CD8-positive, alpha-beta memory T cell (primary cell): ENCODE measurements at regions not wholly inside any gene's neighbourhood (a gene's known extent, or its start where the extent isn't known, plus 50 kb on each side); places are given as distances from the start of the nearest gene placed in this dataset.

ENCODE experiments used
- CTCF ChIA-PET: fragments of 350-600 bp; sonication (Branson Sonifier 250); formaldehyde crosslinking; loops from one replicate; lab custom pipeline; 2021; ENCODE audit warnings: antibody characterized with exemption; lab: Charles Lee
- POLR2A ChIA-PET: fragments of 350-600 bp; sonication (Branson Sonifier 250); formaldehyde crosslinking; loops from one replicate; lab custom pipeline; 2021; ENCODE audit warnings: antibody characterized with exemption; lab: Charles Lee
- DNase-seq, 5 donors: peaks; one replicate each; pipeline versions ENCODE4 v3.0.0 to v3.0.0-alpha.2; 2020 to 2022; ENCODE audit warnings: mixed read lengths in 1 of 5
- H3K27ac ChIP-seq: one replicate; pipeline ENCODE4 v1.7.0; 2013; ENCODE audit warnings: low read depth, mild to moderate bottlenecking, low read length, moderate library complexity
- H3K27me3 ChIP-seq: 2 replicates; pipeline ENCODE4 v1.7.0; 2013; ENCODE audit warnings: low read length, mild to moderate bottlenecking; ENCODE audit not compliant: insufficient read depth, poor library complexity, severe bottlenecking
- H3K36me3 ChIP-seq: 2 replicates; pipeline ENCODE4 v1.7.0; 2013; ENCODE audit warnings: mild to moderate bottlenecking, low read length, moderate library complexity; ENCODE audit not compliant: insufficient read depth
- H3K4me1 ChIP-seq: 2 replicates; pipeline ENCODE4 v1.7.0; 2013; ENCODE audit warnings: mild to moderate bottlenecking, low read length, moderate library complexity; ENCODE audit not compliant: insufficient read depth
- H3K4me3 ChIP-seq: 2 replicates; pipeline ENCODE4 v1.7.0; 2013; ENCODE audit warnings: mild to moderate bottlenecking, low read length
- H3K9me3 ChIP-seq: 2 replicates; pipeline ENCODE4 v1.7.0; 2013; ENCODE audit warnings: mild to moderate bottlenecking, low read length
- H3K27ac Mint-ChIP-seq, 8 donors: one replicate each; pipeline ENCODE4 v1.8.0; 2020 to 2021; ENCODE audit warnings: mixed read lengths in 8 of 8, mild to moderate bottlenecking in 6 of 8, inconsistent platforms in 3 of 8, moderate library complexity in 3 of 8
- H3K27me3 Mint-ChIP-seq, 2 donors: one replicate each; pipeline ENCODE4 v1.8.0; 2020 to 2021; ENCODE audit warnings: mixed read lengths in 2 of 2, mild to moderate bottlenecking in 1 of 2, moderate library complexity in 1 of 2
- H3K36me3 Mint-ChIP-seq, 3 donors: one replicate each; pipeline ENCODE4 v1.8.0; 2020 to 2021; ENCODE audit warnings: mixed read lengths in 3 of 3, inconsistent platforms in 1 of 3, mild to moderate bottlenecking in 1 of 3
- H3K4me1 Mint-ChIP-seq, 3 donors: one replicate each; pipeline ENCODE4 v1.8.0; 2020 to 2021; ENCODE audit warnings: mixed read lengths in 3 of 3, inconsistent platforms in 1 of 3, mild to moderate bottlenecking in 1 of 3
- H3K4me3 Mint-ChIP-seq, 7 donors: one replicate each; pipeline ENCODE4 v1.8.0; 2020 to 2021; ENCODE audit warnings: mixed read lengths in 7 of 7, mild to moderate bottlenecking in 6 of 7, moderate library complexity in 4 of 7, inconsistent platforms in 2 of 7
- H3K9me3 Mint-ChIP-seq, 5 donors: one replicate each; pipeline ENCODE4 v1.8.0; 2020 to 2022; ENCODE audit warnings: mixed read lengths in 5 of 5, mild to moderate bottlenecking in 3 of 5, moderate library complexity in 2 of 5, inconsistent platforms in 1 of 5

GRCh38 chr21:39093526-39093925 is 89.7 kb downstream of the PSMG1 start:
- Mint-ChIP-seq H3K4me1 (no peaks in the 10 kb centered on the region), H3K4me3 (no peak overlapping the region), H3K9me3 (no peaks in the 10 kb centered on the region), H3K27ac (no peak overlapping the region), H3K27me3 (peaks cover 5 to 6% of the 10 kb centered on the region in 2 donors), H3K36me3 (no peaks in the 10 kb centered on the region)
- Histone ChIP-seq H3K27ac (no peak overlapping the region), H3K4me1 (no peaks in the 10 kb centered on the region), H3K36me3 (no peaks in the 10 kb centered on the region), H3K27me3 (no peaks in the 10 kb centered on the region), H3K9me3 (no peaks in the 10 kb centered on the region), H3K4me3 (no peak overlapping the region)
- DNase-seq: no peak
- ChIA-PET POLR2A (no interaction called here), CTCF (no interaction called here)

- Mint-ChIP-seq H3K27me3 (peaks cover 5 to 10% of the 10 kb centered on the region in 2 donors), H3K4me3 (no peak overlapping the region), H3K4me1 (no peaks in the 10 kb centered on the region), H3K9me3 (no peaks in the 10 kb centered on the region), H3K27ac (no peak overlapping the region), H3K36me3 (no peaks in the 10 kb centered on the region)
- Histone ChIP-seq H3K9me3 (no peaks in the 10 kb centered on the region), H3K36me3 (no peaks in the 10 kb centered on the region), H3K4me1 (no peaks in the 10 kb centered on the region), H3K27ac (no peak overlapping the region), H3K4me3 (no peak overlapping the region), H3K27me3 (no peaks in the 10 kb centered on the region)
- DNase-seq: no peak
- ChIA-PET POLR2A (no interaction called here), CTCF (no interaction called here)
These were observed 94.3 kb downstream of the PSMG1 start for GRCh38 chr21:39088831-39089380.

- H3K36me3 Mint-ChIP-seq: no peaks in the 10 kb centered on the region
- Histone ChIP-seq H3K27ac (no peak overlapping the region), H3K9me3 (no peaks in the 10 kb centered on the region), H3K4me3 (no peak overlapping the region), H3K36me3 (no peaks in the 10 kb centered on the region), H3K27me3 (no peaks in the 10 kb centered on the region), H3K4me1 (no peaks in the 10 kb centered on the region)
- H3K27ac Mint-ChIP-seq: no peak overlapping the region
- POLR2A ChIA-PET: no interaction called here
- DNase-seq: no peak
- H3K9me3 Mint-ChIP-seq: no peaks in the 10 kb centered on the region
- peaks cover under 1 to 10% of the 10 kb centered on the region in 2 donors for H3K27me3 Mint-ChIP-seq
- H3K4me1 Mint-ChIP-seq: no peaks in the 10 kb centered on the region
- CTCF ChIA-PET: no interaction called here
- H3K4me3 Mint-ChIP-seq: no peak overlapping the region
These were observed 95.2 kb downstream of the PSMG1 start for GRCh38 chr21:39088031-39088370.

GRCh38 chr21:39087238-39088030 is 95.8 kb downstream of the PSMG1 start:
- H3K4me1 ChIP-seq: no peaks in the 10 kb centered on the region
- no peaks in the 10 kb centered on the region for H3K36me3 Mint-ChIP-seq
- H3K4me1 Mint-ChIP-seq: no peaks in the 10 kb centered on the region
- no peaks in the 10 kb centered on the region for H3K9me3 Mint-ChIP-seq
- H3K36me3 ChIP-seq: no peaks in the 10 kb centered on the region
- ChIA-PET POLR2A (no interaction called here), CTCF (no interaction called here)
- no peaks in the 10 kb centered on the region for H3K9me3 ChIP-seq
- peak overlapping the region in 1 of 8 donors; percentile 27 for H3K27ac Mint-ChIP-seq
- no peak overlapping the region for H3K4me3 Mint-ChIP-seq
- no peaks in the 10 kb centered on the region for H3K27me3 ChIP-seq
- H3K4me3 ChIP-seq: no peak overlapping the region
- H3K27me3 Mint-ChIP-seq: peaks cover 0 to 10% of the 10 kb centered on the region in 2 donors
- DNase-seq: no peak
- no peak overlapping the region for H3K27ac ChIP-seq

GRCh38 chr21:39086547-39086946 is 96.7 kb downstream of the PSMG1 start:
- H3K9me3 ChIP-seq: no peaks in the 10 kb centered on the region
- H3K36me3 ChIP-seq: no peaks in the 10 kb centered on the region
- H3K4me1 ChIP-seq: no peaks in the 10 kb centered on the region
- H3K27ac ChIP-seq: no peak overlapping the region
- POLR2A ChIA-PET: no interaction called here
- Mint-ChIP-seq H3K27ac (no peak overlapping the region), H3K27me3 (peaks cover 0 to 6% of the 10 kb centered on the region in 2 donors), H3K36me3 (no peaks in the 10 kb centered on the region), H3K4me3 (no peak overlapping the region), H3K9me3 (no peaks in the 10 kb centered on the region), H3K4me1 (no peaks in the 10 kb centered on the region)
- no peaks in the 10 kb centered on the region for H3K27me3 ChIP-seq
- CTCF ChIA-PET: interaction anchor here (0.7 kb wide), 1 partner anchor 9 kb away, joined by 3 read pairs; no protein-coding TSS in a partner anchor
- DNase-seq: no peak
- no peak overlapping the region for H3K4me3 ChIP-seq

GRCh38 chr21:39085843-39086405 is 97.3 kb downstream of the PSMG1 start:
- peaks cover 0 to 10% of the 10 kb centered on the region in 2 donors for H3K27me3 Mint-ChIP-seq
- H3K36me3 Mint-ChIP-seq: no peaks in the 10 kb centered on the region
- H3K27ac ChIP-seq: no peak overlapping the region
- no peak for DNase-seq
- no peak overlapping the region for H3K4me3 ChIP-seq
- CTCF ChIA-PET: no interaction called here
- no peak overlapping the region for H3K4me3 Mint-ChIP-seq
- H3K4me1 ChIP-seq: no peaks in the 10 kb centered on the region
- H3K9me3 Mint-ChIP-seq: no peaks in the 10 kb centered on the region
- no peaks in the 10 kb centered on the region for H3K36me3 ChIP-seq
- no peaks in the 10 kb centered on the region for H3K27me3 ChIP-seq
- no peak overlapping the region for H3K27ac Mint-ChIP-seq
- no peaks in the 10 kb centered on the region for H3K9me3 ChIP-seq
- POLR2A ChIA-PET: no interaction called here
- no peaks in the 10 kb centered on the region for H3K4me1 Mint-ChIP-seq

- H3K27ac Mint-ChIP-seq: peak overlapping the region in 1 of 8 donors; percentile 33
- H3K27ac ChIP-seq: no peak overlapping the region
- POLR2A ChIA-PET: no interaction called here
- H3K4me3 Mint-ChIP-seq: no peak overlapping the region
- no peaks in the 10 kb centered on the region for H3K36me3 ChIP-seq
- CTCF ChIA-PET: no interaction called here
- no peaks in the 10 kb centered on the region for H3K4me1 Mint-ChIP-seq
- H3K9me3 Mint-ChIP-seq: no peaks in the 10 kb centered on the region
- no peaks in the 10 kb centered on the region for H3K9me3 ChIP-seq
- no peak for DNase-seq
- no peaks in the 10 kb centered on the region for H3K4me1 ChIP-seq
- peaks cover 0 to 11% of the 10 kb centered on the region in 2 donors for H3K27me3 Mint-ChIP-seq
- no peaks in the 10 kb centered on the region for H3K36me3 Mint-ChIP-seq
- no peaks in the 10 kb centered on the region for H3K27me3 ChIP-seq
- no peak overlapping the region for H3K4me3 ChIP-seq
These were observed 98.1 kb downstream of the PSMG1 start for GRCh38 chr21:39084979-39085729.

- no peak for DNase-seq
- Mint-ChIP-seq H3K36me3 (no peaks in the 10 kb centered on the region), H3K4me3 (no peak overlapping the region), H3K27ac (no peak overlapping the region), H3K9me3 (no peaks in the 10 kb centered on the region), H3K27me3 (peaks cover 4 to 8% of the 10 kb centered on the region in 2 donors), H3K4me1 (no peaks in the 10 kb centered on the region)
- Histone ChIP-seq H3K27ac (no peak overlapping the region), H3K4me3 (no peak overlapping the region), H3K9me3 (no peaks in the 10 kb centered on the region), H3K4me1 (no peaks in the 10 kb centered on the region), H3K36me3 (no peaks in the 10 kb centered on the region), H3K27me3 (no peaks in the 10 kb centered on the region)
- ChIA-PET POLR2A (no interaction called here), CTCF (no interaction called here)
These were observed 99.2 kb downstream of the PSMG1 start for GRCh38 chr21:39084073-39084472.
